IMR-90 (cell line): ENCODE measurements at regions not wholly inside any gene's neighbourhood (a gene's known extent, or its start where the extent isn't known, plus 50 kb on each side); places are given as distances from the start of the nearest gene placed in this dataset.

Experiments
- ATAC-seq: fragments of 200-7000 bp; cut with Tn5 transposase; 2 replicates; pipeline ENCODE4 v1.9.1; 2020; ENCODE audit warnings: low read depth, mild to moderate bottlenecking, moderate library complexity
- BruUV-seq: library from RNA; stranded (reverse); fragments of 400-500 nt; replicated peaks from 2 replicates; lab custom pipeline; 2021; lab: Mats Ljungman, UMichigan
- CTCF ChIA-PET: fragments of 300-600 bp; formaldehyde crosslinking; extraction: SDS; loops from one replicate; lab custom pipeline; 2021; ENCODE audit warnings: antibody characterized with exemption; lab: Yijun Ruan, JAX
- POLR2A ChIA-PET: fragments of 300-600 bp; sonication (Branson Sonifier 250); formaldehyde crosslinking; loops from one replicate; lab custom pipeline; 2022; ENCODE audit warnings: antibody characterized with exemption; ENCODE audit not compliant: unreplicated experiment; lab: Charles Lee
- DNase-seq: peaks from one replicate; pipeline ENCODE4 v3.0.0; 2013
- H2AFZ ChIP-seq: replicated peaks from 2 replicates; pipeline ENCODE3; 2013; ENCODE audit warnings: low read length, mild to moderate bottlenecking; ENCODE audit not compliant: poor library complexity
- H2AK5ac ChIP-seq: 2 replicates; pipeline ENCODE4 v1.6.1; 2013; ENCODE audit warnings: low read depth, low read length, inconsistent platforms
- H2AK9ac ChIP-seq: replicated peaks from 2 replicates; pipeline ENCODE3; 2013; ENCODE audit warnings: mild to moderate bottlenecking, low read depth, low read length, moderate library complexity; ENCODE audit not compliant: poor library complexity
- H2BK120ac ChIP-seq: 2 replicates; pipeline ENCODE4 v1.6.1; 2013; ENCODE audit warnings: low read depth, low read length, inconsistent platforms
- H2BK15ac ChIP-seq: 3 replicates; pipeline ENCODE4 v1.6.1; 2013; ENCODE audit warnings: low read depth, low read length, inconsistent platforms
- H2BK20ac ChIP-seq: 2 replicates; pipeline ENCODE4 v1.6.1; 2013; ENCODE audit warnings: low read depth, mild to moderate bottlenecking, inconsistent platforms, low read length, moderate library complexity
- H2BK5ac ChIP-seq: 2 replicates; pipeline ENCODE4 v1.6.1; 2013; ENCODE audit warnings: mild to moderate bottlenecking, low read depth, low read length, inconsistent platforms; ENCODE audit not compliant: poor library complexity, severe bottlenecking
- H3K14ac ChIP-seq: replicated peaks from 2 replicates; pipeline ENCODE4 v1.6.1; 2013; ENCODE audit warnings: low read depth, low read length, inconsistent platforms
- H3K18ac ChIP-seq: 2 replicates; pipeline ENCODE4 v1.6.1; 2013; ENCODE audit warnings: low read depth, low read length, control low read depth
- H3K23ac ChIP-seq: 2 replicates; pipeline ENCODE4 v1.6.1; 2013; ENCODE audit warnings: low read depth, low read length, inconsistent platforms
- H3K27ac ChIP-seq: 2 replicates; pipeline ENCODE4 v1.5.1; 2013; ENCODE audit warnings: mild to moderate bottlenecking, control low read depth, low read length; ENCODE audit not compliant: insufficient read depth
- H3K27me3 ChIP-seq: 2 replicates; pipeline ENCODE4 v1.6.1; 2013; ENCODE audit warnings: low read length; ENCODE audit not compliant: control insufficient read depth, insufficient read depth
- H3K36me3 ChIP-seq: 2 replicates; pipeline ENCODE4 v1.6.1; 2013; ENCODE audit warnings: low read length, mixed read lengths; ENCODE audit not compliant: control insufficient read depth, insufficient read depth
- H3K4ac ChIP-seq: 2 replicates; pipeline ENCODE4 v1.6.1; 2013; ENCODE audit warnings: low read depth, low read length, inconsistent platforms
- H3K4me1 ChIP-seq: 2 replicates; pipeline ENCODE4 v1.6.1; 2013; ENCODE audit warnings: low read length, mixed read lengths; ENCODE audit not compliant: control insufficient read depth, insufficient read depth
- H3K4me2 ChIP-seq: 2 replicates; pipeline ENCODE4 v1.6.1; 2013; ENCODE audit warnings: low read depth, mild to moderate bottlenecking, control low read depth, low read length, moderate library complexity
- H3K4me3 ChIP-seq: 2 replicates; pipeline ENCODE4 v1.5.1; 2013; ENCODE audit warnings: low read depth, mild to moderate bottlenecking, control low read depth, low read length, moderate library complexity; ENCODE audit not compliant: insufficient read depth
- H3K56ac ChIP-seq: 2 replicates; pipeline ENCODE4 v1.6.1; 2013; ENCODE audit warnings: low read length, inconsistent platforms; ENCODE audit not compliant: insufficient read depth; ENCODE audit errors: extremely low read depth
- H3K79me1 ChIP-seq, 2 experiments: 2 replicates each; pipeline ENCODE4 v1.6.1; 2013; ENCODE audit warnings: low read length in 2 of 2, inconsistent platforms in 1 of 2, low read depth in 1 of 2
- H3K9ac ChIP-seq: 2 replicates; pipeline ENCODE4 v1.6.1; 2013; ENCODE audit warnings: low read depth, low read length, control low read depth
- H3K9me1 ChIP-seq: 2 replicates; pipeline ENCODE4 v1.6.1; 2013; ENCODE audit warnings: low read length, inconsistent platforms; ENCODE audit not compliant: insufficient read depth
- H3K9me3 ChIP-seq: 2 replicates; pipeline ENCODE4 v1.6.1; 2013; ENCODE audit warnings: low read length; ENCODE audit not compliant: control insufficient read depth, insufficient read depth
- H4K20me1 ChIP-seq: 2 replicates; pipeline ENCODE4 v1.6.1; 2013; ENCODE audit warnings: low read length, inconsistent platforms; ENCODE audit not compliant: insufficient read depth
- H4K5ac ChIP-seq: 2 replicates; pipeline ENCODE4 v1.6.1; 2013; ENCODE audit warnings: mild to moderate bottlenecking, low read depth, low read length, control low read depth
- H4K8ac ChIP-seq, 2 experiments: 2 replicates each; pipeline ENCODE4 v1.6.1; 2013; ENCODE audit warnings: low read depth in 2 of 2, low read length in 2 of 2, control low read depth in 1 of 2, inconsistent platforms in 1 of 2
- H4K91ac ChIP-seq: 2 replicates; pipeline ENCODE4 v1.6.1; 2013; ENCODE audit warnings: low read depth, low read length, inconsistent platforms; ENCODE audit not compliant: insufficient read depth
- RAD21 ChIP-seq: IDR thresholded peaks from 2 replicates; pipeline ENCODE4 v1.6.1; 2012; ENCODE audit warnings: low read length, improper control_type of control experiment
- RCOR1 ChIP-seq: IDR thresholded peaks from 2 replicates; pipeline ENCODE4 v1.6.1; 2012; ENCODE audit warnings: mild to moderate bottlenecking, low read length, improper control_type of control experiment; ENCODE audit not compliant: insufficient replicate concordance
- SMC3 ChIP-seq: fragments of 150-350 bp; IDR thresholded peaks from 2 replicates; pipeline ENCODE4 v1.6.1; 2016; ENCODE audit warnings: low read depth, mild to moderate bottlenecking, antibody characterized with exemption, low read length, moderate library complexity
- WGBS, 2 experiments: methylation state at CpG; one replicate each; pipeline versions ENCODE4 v1.1.5 to v1.1.7; 2013; ENCODE audit warnings: missing lambda C conversion rate in 2 of 2; ENCODE audit not compliant: insufficient read length in 1 of 2; ENCODE audit errors: extremely low coverage in 2 of 2; 5-methylcytosine and 5-hydroxymethylcytosine counted together
- dilution Hi-C: fragments of 300-500 bp; cut with HindIII; formaldehyde crosslinking; loops from one replicate; pipeline ENCODE4 v1.14.3; 2018; ENCODE audit warnings: low sequenced_read_pairs; ENCODE audit not compliant: unreplicated experiment
- in situ Hi-C: fragments of 300-500 bp; cut with MboI; formaldehyde crosslinking; loops from 3 replicates; pipeline ENCODE4 v1.14.3; 2019; ENCODE audit warnings: low sequenced_read_pairs, inconsistent platforms, mixed read lengths
- intact Hi-C: fragments of 100-400 bp; cut with micrococcal nuclease; formaldehyde crosslinking; loops from 2 replicates; pipeline ENCODE4 v1.10.0; 2022

DNA sequence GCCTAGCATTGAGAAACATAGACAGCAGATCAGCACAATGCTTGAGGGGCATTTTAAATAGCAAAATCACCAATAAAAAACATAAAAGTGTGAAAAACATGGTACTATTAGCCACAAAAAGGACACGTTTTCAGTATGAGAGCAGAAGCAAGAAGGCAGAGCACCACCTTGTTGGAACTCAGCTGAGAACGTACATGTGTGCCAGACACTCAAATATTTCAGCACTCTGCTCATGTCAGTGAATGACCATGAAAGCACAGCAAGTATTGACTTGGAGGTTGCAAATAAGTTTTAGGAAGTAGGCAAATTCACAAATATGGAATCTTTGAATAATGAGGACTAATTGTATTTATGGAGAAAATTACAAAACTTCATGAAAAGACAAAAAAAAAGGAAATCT, 193.4 kb upstream of the PKN2 start:
- dilution Hi-C loops = no loop called here
- ATAC-seq = no peak
- POLR2A ChIA-PET = no interaction called here

More for the DNA sequence above, 193.4 kb upstream of the PKN2 start:
- H3K4me2 ChIP-seq = no peak overlapping the region
- no peak overlapping the region for H4K8ac ChIP-seq
- no TSS peak for BruUV-seq
- H3K9me3 ChIP-seq = no peaks in the 10 kb centered on the region
- no peak overlapping the region for H3K18ac ChIP-seq
- H3K9me1 ChIP-seq = no peaks in the 10 kb centered on the region
- no peaks in the 10 kb centered on the region for H4K20me1 ChIP-seq
- CTCF ChIA-PET = no interaction called here
- H2AK9ac ChIP-seq = no peak overlapping the region
- H2AFZ ChIP-seq = no peak overlapping the region
- H3K23ac ChIP-seq = no peak overlapping the region
- TF ChIP-seq RAD21 = no peak
- no peak for TF ChIP-seq RCOR1
- no peak for TF ChIP-seq SMC3
- no peak overlapping the region for H2BK5ac ChIP-seq
- WGBS, 2 experiments = 83% methylated on average over 1 of the region's 2 CpGs; no CpG with 5 or more reads in 1 of the 2 experiments
- no peak overlapping the region for H2BK15ac ChIP-seq
- no peak overlapping the region for H3K9ac ChIP-seq
- no peak for DNase-seq
- in situ Hi-C loops = no loop called here
- H4K91ac ChIP-seq = no peak overlapping the region
- H3K79me1 ChIP-seq = no peaks in the 10 kb centered on the region
- no peak overlapping the region for H2BK20ac ChIP-seq
- H3K4me3 ChIP-seq = no peak overlapping the region
- H3K4ac ChIP-seq = no peak overlapping the region
- H3K27me3 ChIP-seq = no peaks in the 10 kb centered on the region
- H3K56ac ChIP-seq = no peak overlapping the region
- H4K5ac ChIP-seq = no peak overlapping the region
- H2BK120ac ChIP-seq = no peak overlapping the region
- no peak overlapping the region for H2AK5ac ChIP-seq
- H3K36me3 ChIP-seq = no peaks in the 10 kb centered on the region
- H3K14ac ChIP-seq = no peak overlapping the region
- no peaks in the 10 kb centered on the region for H3K4me1 ChIP-seq
- intact Hi-C loops = no loop called here
- H3K27ac ChIP-seq = no peak overlapping the region
